GM23338 (cell line): ENCODE measurements at regions not wholly inside any gene's neighbourhood (a gene's known extent, or its start where the extent isn't known, plus 50 kb on each side); places are given as distances from the start of the nearest gene placed in this dataset.

ENCODE experiments used
- ATAC-seq: fragments of 200-7000 bp; cut with Tn5 transposase; 3 replicates; pipeline ENCODE4 v1.9.1; 2020
- DNase-seq: peaks from one replicate; pipeline ENCODE4 v3.0.0-alpha.2; 2015; ENCODE audit warnings: low spot score
- H2AFZ ChIP-seq: fragments of 200-600 bp; sonication (generic); 2 replicates; pipeline ENCODE4 v1.8.0; 2016; ENCODE audit warnings: antibody characterized with exemption, mild to moderate bottlenecking, moderate library complexity
- H3F3A ChIP-seq: fragments of 200-600 bp; sonication (generic); replicated peaks from 2 replicates; pipeline ENCODE4 v1.8.0; 2017; ENCODE audit warnings: antibody characterized with exemption, mixed run types, low read depth
- H3K27ac ChIP-seq: fragments of 200-600 bp; sonication (generic); 2 replicates; pipeline ENCODE4 v1.6.1; 2016; ENCODE audit warnings: low read depth
- H3K27me3 ChIP-seq: fragments of 200-600 bp; sonication (generic); 2 replicates; pipeline ENCODE4 v1.8.0; 2016; ENCODE audit warnings: mild to moderate bottlenecking, mixed run types, moderate library complexity; ENCODE audit not compliant: insufficient read depth
- H3K36me3 ChIP-seq: fragments of 200-600 bp; sonication (generic); 2 replicates; pipeline ENCODE4 v1.8.0; 2016; ENCODE audit warnings: mild to moderate bottlenecking; ENCODE audit not compliant: insufficient read depth
- H3K4me1 ChIP-seq: fragments of 200-600 bp; sonication (generic); 2 replicates; pipeline ENCODE4 v1.8.0; 2016; ENCODE audit warnings: mild to moderate bottlenecking, moderate library complexity; ENCODE audit not compliant: insufficient read depth
- H3K4me2 ChIP-seq: fragments of 200-600 bp; sonication (generic); 2 replicates; pipeline ENCODE4 v1.7.1; 2017; ENCODE audit warnings: mixed run types
- H3K4me3 ChIP-seq: fragments of 200-600 bp; sonication (generic); 2 replicates; pipeline ENCODE4 v1.6.1; 2016; ENCODE audit warnings: mixed run types
- H3K79me2 ChIP-seq: fragments of 200-600 bp; sonication (generic); replicated peaks from 2 replicates; pipeline ENCODE4 v1.8.0; 2017; ENCODE audit warnings: mild to moderate bottlenecking; ENCODE audit not compliant: insufficient read depth
- H3K9me2 ChIP-seq: fragments of 200-600 bp; sonication (generic); 2 replicates; pipeline ENCODE4 v1.8.0; 2017; ENCODE audit not compliant: insufficient read depth
- H4K20me1 ChIP-seq: fragments of 200-600 bp; sonication (generic); replicated peaks from 2 replicates; pipeline ENCODE4 v1.8.0; 2017; ENCODE audit warnings: mild to moderate bottlenecking; ENCODE audit not compliant: insufficient read depth
- H3K27ac Mint-ChIP-seq: 2 replicates; pipeline ENCODE4 v1.8.0; 2020; ENCODE audit warnings: inconsistent platforms, mild to moderate bottlenecking, moderate library complexity, mixed read lengths
- H3K27me3 Mint-ChIP-seq: 3 replicates; pipeline ENCODE4 v1.8.0; 2022; ENCODE audit warnings: low read depth, mild to moderate bottlenecking, moderate library complexity, mixed read lengths, inconsistent platforms; ENCODE audit not compliant: insufficient read depth, poor library complexity
- H3K36me3 Mint-ChIP-seq: 3 replicates; pipeline ENCODE4 v1.8.0; 2021; ENCODE audit warnings: low read depth, mild to moderate bottlenecking, inconsistent platforms, moderate library complexity, mixed read lengths
- H3K4me1 Mint-ChIP-seq: 3 replicates; pipeline ENCODE4 v1.8.0; 2020; ENCODE audit warnings: mild to moderate bottlenecking, inconsistent platforms, mixed read lengths
- H3K4me3 Mint-ChIP-seq: 3 replicates; pipeline ENCODE4 v1.8.0; 2021; ENCODE audit warnings: moderate library complexity, mild to moderate bottlenecking, inconsistent platforms, mixed read lengths
- H3K9me3 Mint-ChIP-seq: 3 replicates; pipeline ENCODE4 v1.8.0; 2020; ENCODE audit warnings: moderate library complexity, mild to moderate bottlenecking, inconsistent platforms, mixed read lengths
- CREB1 ChIP-seq: fragments of 250-450 bp; sonication (Bioruptor Pico); IDR thresholded peaks from 2 replicates; pipeline ENCODE4 v1.5.0; 2020; ENCODE audit warnings: low read depth, mild to moderate bottlenecking, moderate library complexity
- CTCF ChIP-seq, 2 experiments: fragments of 200-600 bp in 1 of 2; sonication (generic) in 1 of 2; conservative IDR thresholded peaks; 2 replicates each; pipeline versions ENCODE4 v1.5.1 to v1.6.1; 2016 to 2017; ENCODE audit warnings: antibody characterized with exemption in 2 of 2, low read depth in 2 of 2, mild to moderate bottlenecking in 2 of 2, moderate library complexity in 1 of 2
- ETS1 ChIP-seq: IDR thresholded peaks from 2 replicates; pipeline ENCODE4 v1.6.1; 2016; ENCODE audit warnings: antibody characterized with exemption
- EZH2 ChIP-seq: fragments of 200-600 bp; sonication (generic); IDR thresholded peaks from one replicate; pipeline ENCODE4 v1.8.0; 2017; ENCODE audit warnings: antibody characterized with exemption, mild to moderate bottlenecking, low read depth; ENCODE audit not compliant: unreplicated experiment
- NANOG ChIP-seq: IDR thresholded peaks from 2 replicates; pipeline ENCODE4 v1.6.1; 2016; ENCODE audit warnings: antibody characterized with exemption, borderline replicate concordance
- POLR2AphosphoS5 ChIP-seq: IDR thresholded peaks from 2 replicates; pipeline ENCODE4 v1.6.1; 2016; ENCODE audit warnings: antibody characterized with exemption, low read depth
- REST ChIP-seq: IDR thresholded peaks from one replicate; pipeline ENCODE4 v1.6.1; 2018; ENCODE audit warnings: antibody characterized with exemption; ENCODE audit not compliant: unreplicated experiment
- STAT1 ChIP-seq: IDR thresholded peaks from one replicate; pipeline ENCODE4 v1.6.1; 2016; ENCODE audit warnings: antibody characterized with exemption; ENCODE audit not compliant: unreplicated experiment
- ZNF331 ChIP-seq: fragments of 250-450 bp; sonication (Bioruptor Pico); IDR thresholded peaks from 2 replicates; pipeline ENCODE4 v1.5.0; 2020; ENCODE audit warnings: low read depth, mild to moderate bottlenecking, moderate library complexity

GRCh38 chr10:34920578-34920977 is 105.5 kb upstream of the PARD3 start (continued):
- TF ChIP-seq CTCF (conservative IDR thresholded peaks at IDR 0.05; ENCODE audit: low read depth in 2 of 2) (no peak), REST (no peak), ETS1 (no peak), CREB1 (no peak), STAT1 (no peak), EZH2 (no peak)

- Histone ChIP-seq H3F3A (no peaks in the 10 kb centered on the region), H3K27me3 (no peaks in the 10 kb centered on the region), H4K20me1 (no peaks in the 10 kb centered on the region), H2AFZ (peak overlapping the region; percentile 78), H3K9me2 (no peaks in the 10 kb centered on the region), H3K27ac (no peak overlapping the region), H3K4me2 (no peak overlapping the region), H3K4me3 (no peak overlapping the region), H3K36me3 (no peaks in the 10 kb centered on the region), H3K4me1 (peaks cover 6% of the 10 kb centered on the region), H3K79me2 (no peaks in the 10 kb centered on the region)
- Mint-ChIP-seq H3K36me3 (no peaks in the 10 kb centered on the region), H3K9me3 (no peaks in the 10 kb centered on the region), H3K4me1 (peaks cover 12% of the 10 kb centered on the region), H3K27ac (peak overlapping the region; percentile 27; the same call in 1 of the 2 replicates), H3K4me3 (no peak overlapping the region), H3K27me3 (no peaks in the 10 kb centered on the region)
- DNase-seq (no peak), ATAC-seq (no peak)
- no peak for TF ChIP-seq ZNF331
- no peak for TF ChIP-seq NANOG
- no peak for TF ChIP-seq EZH2
- TF ChIP-seq CREB1 = no peak
- TF ChIP-seq POLR2AphosphoS5 = no peak
- no peak for TF ChIP-seq STAT1
These were observed 103.8 kb upstream of the PARD3 start for GRCh38 chr10:34918776-34919315.
